Stimulated activated CD8-positive, alpha-beta memory T cell treated with anti-CD3 and anti-CD28 coated beads, Interleukin-12 subunit alpha, Interleukin-12 subunit beta, amount 100 ng/mL, for 4 hours (primary cell): ENCODE measurements at regions not wholly inside any gene's neighbourhood (a gene's known extent, or its start where the extent isn't known, plus 50 kb on each side); places are given as distances from the start of the nearest gene placed in this dataset.
A peak's percentile ranks its signal among the peaks of the same experiment; 100 is the strongest.
"Not testable (repeated sequence)": the region's sequence is repeated elsewhere in the genome, so short reads cannot be mapped to it uniquely, and the experiment has no call there.

Source experiments
- DNase-seq: peaks from one replicate; pipeline ENCODE4 v3.0.0-alpha.2; 2020; ENCODE audit warnings: low read depth

GRCh38 chr7:92915348-92915747 is 79.0 kb upstream of the CDK6 start:
- no peak for DNase-seq

- no peak for DNase-seq
Observed at GRCh38 chr7:92914645-92915044, 78.3 kb upstream of the CDK6 start.

GRCh38 chr7:92913849-92914248 is 77.5 kb upstream of the CDK6 start:
- no peak for DNase-seq

GRCh38 chr7:92910976-92911375 is 74.6 kb upstream of the CDK6 start:
- no peak for DNase-seq

- no peak for DNase-seq
Observed at GRCh38 chr7:92909686-92910475, 73.5 kb upstream of the CDK6 start.

GRCh38 chr7:92904244-92905131 is 68.1 kb upstream of the CDK6 start:
- peak; percentile 70 for DNase-seq

- no peak for DNase-seq
Observed at GRCh38 chr7:92898798-92899197, 62.4 kb upstream of the CDK6 start.

- DNase-seq, result not testable (repeated sequence)
Observed at GRCh38 chr7:92894857-92895256, 58.5 kb upstream of the CDK6 start.

- no peak for DNase-seq
Observed at GRCh38 chr7:92889081-92889480, 52.7 kb upstream of the CDK6 start.
